CD4-positive, alpha-beta T cell treated with Interleukin-15 for 1 hour (primary cell): ENCODE measurements at regions not wholly inside any gene's neighbourhood (a gene's known extent, or its start where the extent isn't known, plus 50 kb on each side); places are given as distances from the start of the nearest gene placed in this dataset.

Experiments
- DNase-seq: peaks from one replicate; pipeline ENCODE4 v3.0.0-alpha.2; 2020

GRCh38 chr7:95718577-95719410, 53.6 kb upstream of the DYNC1I1 start:
- DNase-seq: no peak

DNA sequence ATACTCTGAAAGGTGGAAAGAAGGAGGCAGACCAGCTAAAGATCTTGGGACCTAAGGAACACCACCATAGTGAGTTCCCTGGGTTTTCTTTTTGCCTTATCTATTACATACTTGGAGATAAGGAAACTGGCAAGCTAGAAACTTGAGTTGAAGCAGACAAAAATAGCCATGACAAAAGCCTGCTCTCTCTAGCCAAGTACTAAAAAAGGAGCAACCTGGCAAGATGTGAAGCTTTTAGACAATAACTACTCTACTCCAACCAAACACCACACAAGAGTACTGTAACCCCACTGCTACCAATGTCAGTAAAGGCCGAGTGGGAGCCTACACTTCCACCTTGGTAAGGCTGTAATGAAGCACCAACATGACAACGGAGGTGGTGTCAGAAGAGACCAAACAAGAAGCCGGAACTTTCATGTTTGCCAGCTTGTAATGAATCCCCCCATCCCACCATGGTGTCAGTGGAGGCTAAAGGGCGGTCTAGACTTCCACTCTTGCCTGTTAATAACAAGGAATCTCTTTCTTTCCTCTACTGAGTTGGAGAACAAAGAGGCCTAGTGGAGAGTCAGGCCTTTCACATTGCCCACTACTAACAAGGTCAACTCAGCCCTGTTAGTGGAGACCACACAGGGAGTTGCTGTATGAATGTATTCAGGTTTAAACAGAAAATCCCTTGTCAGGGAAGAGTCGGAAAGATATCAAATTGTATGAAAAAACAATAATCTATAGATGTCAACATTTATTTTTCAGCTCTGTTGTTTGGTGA, 55.8 kb upstream of the DYNC1I1 start:
- DNase-seq: no peak

- DNase-seq: no peak
These were observed 57.1 kb upstream of the DYNC1I1 start for GRCh38 chr7:95715274-95715673.

GRCh38 chr7:95710711-95711110, 61.6 kb upstream of the DYNC1I1 start:
- no peak for DNase-seq

GRCh38 chr7:95700917-95701316, 71.4 kb upstream of the DYNC1I1 start:
- DNase-seq: no peak

DNA sequence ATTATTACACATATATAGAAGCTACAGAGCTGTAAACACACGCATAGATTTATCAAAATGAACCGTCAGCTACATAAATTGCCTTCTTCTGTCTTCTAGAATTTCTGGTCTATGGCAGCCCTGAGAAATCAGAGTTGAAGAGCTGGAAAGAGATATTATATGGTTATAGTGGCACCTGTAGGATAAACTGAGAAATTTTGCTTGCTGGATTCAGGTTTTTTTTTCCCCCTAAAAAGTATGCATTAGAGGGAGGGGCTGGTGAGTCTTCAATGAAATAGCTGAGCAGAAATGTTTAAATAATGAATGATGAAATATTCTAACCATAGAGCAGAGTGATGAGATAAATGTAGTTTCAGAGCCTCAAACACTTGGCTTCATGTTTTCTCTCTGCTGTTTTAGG, 78.0 kb upstream of the DYNC1I1 start:
- no peak for DNase-seq

GRCh38 chr7:95693551-95694333, 78.6 kb upstream of the DYNC1I1 start:
- DNase-seq: no peak

GRCh38 chr7:95691464-95691863, 80.9 kb upstream of the DYNC1I1 start:
- DNase-seq: no peak

DNA sequence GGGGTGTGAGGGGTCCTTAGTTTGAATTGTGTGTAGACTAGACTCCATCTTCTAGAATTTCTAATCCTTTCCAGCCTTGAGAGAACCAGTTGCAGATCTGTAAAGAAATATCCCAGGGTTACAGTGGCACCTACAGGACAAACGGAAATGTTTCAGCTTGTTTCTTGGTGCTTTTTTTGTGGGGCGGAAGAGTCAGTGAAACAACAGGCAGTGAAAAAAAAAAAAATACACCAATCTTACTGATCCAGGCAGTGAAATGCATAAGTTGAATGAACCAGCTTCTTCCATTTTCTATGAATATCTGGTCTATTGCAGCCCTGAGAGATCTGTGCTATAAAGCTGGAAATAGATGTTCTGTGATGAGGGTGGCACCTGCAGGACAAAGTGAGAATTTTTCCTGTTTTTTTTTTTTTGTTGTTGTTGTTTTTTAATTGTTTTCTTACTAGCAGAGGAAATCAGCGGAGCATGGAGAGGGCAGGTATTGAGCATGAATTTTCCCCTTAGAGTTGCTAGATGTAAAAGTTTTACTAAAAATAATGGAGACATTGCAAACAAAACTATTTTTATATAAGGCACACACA, 81.9 kb upstream of the DYNC1I1 start:
- DNase-seq: peak; percentile 19

DNA sequence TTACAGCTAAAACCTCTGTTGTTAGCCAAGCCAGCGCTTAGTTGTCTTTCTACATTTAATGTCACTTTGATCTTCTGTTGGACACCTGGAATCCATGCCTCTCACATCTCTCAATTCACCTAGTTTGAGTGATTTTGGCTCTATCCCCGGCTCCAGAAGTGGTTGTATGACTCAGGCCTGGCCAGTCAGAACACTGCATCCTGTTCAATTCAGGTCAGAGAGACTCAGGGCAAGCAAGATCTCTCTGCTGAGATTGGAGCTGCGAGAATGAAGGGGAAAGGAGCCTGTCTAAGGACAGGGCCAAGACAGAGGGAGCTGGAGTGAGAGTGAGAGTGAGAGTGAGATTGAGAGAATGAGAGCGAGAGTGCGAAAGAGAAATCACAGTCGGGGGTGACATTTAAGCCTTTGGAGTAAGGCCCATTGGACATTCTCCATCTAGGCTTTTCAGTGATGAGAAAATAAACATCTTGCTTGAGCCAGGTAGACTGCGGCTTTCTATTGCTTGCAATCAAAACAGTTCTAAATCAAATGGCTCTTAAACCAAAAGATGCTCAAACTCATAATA, 83.3 kb upstream of the DYNC1I1 start:
- no peak for DNase-seq

GRCh38 chr7:95687759-95688343, 84.5 kb upstream of the DYNC1I1 start:
- no peak for DNase-seq

DNA sequence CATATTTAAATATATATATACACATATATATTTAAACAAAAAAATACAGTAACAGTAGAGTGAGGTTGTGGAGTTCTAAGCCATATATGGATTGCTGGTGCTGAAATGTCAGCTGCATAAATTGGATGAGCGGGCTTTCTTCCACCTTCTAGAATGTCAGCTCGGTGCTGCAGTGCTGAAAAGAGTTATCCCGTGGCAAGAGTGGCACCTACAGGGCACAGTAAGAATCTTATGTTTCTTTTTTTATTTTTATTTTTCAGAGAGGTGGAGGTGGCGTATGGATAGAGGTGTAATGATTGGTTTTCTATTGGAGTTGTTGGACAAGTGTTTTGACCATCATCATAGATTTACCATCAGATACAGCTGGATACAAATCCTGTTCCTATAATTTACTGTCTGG, 86.2 kb upstream of the DYNC1I1 start:
- DNase-seq: peak; percentile 32

DNA sequence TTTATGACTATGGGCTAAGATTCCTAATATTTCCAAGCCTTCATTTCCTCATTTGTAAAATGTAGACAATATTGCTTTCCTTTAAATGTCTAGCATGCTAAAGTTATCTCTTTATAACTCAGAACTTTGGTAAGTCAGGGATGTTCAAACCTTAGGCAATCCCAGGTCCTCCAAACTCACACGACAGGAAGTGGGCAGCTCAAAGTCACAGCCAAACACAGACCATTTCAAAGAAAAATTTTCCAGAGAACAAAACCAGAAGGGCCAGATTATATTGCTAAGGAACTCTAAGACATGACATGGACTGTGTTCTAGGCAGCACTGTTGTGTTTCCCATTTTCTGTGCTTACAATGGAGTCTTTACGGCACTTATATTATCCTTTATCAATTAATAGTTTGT, 87.8 kb upstream of the DYNC1I1 start:
- no peak for DNase-seq

- DNase-seq: no peak
These were observed 87.7 kb upstream of the PDK4 start for GRCh38 chr7:95684037-95684436.

GRCh38 chr7:95682913-95683312, 86.6 kb upstream of the PDK4 start:
- DNase-seq: no peak

- DNase-seq: no peak
These were observed 80.4 kb upstream of the PDK4 start for GRCh38 chr7:95676691-95677090.

DNA sequence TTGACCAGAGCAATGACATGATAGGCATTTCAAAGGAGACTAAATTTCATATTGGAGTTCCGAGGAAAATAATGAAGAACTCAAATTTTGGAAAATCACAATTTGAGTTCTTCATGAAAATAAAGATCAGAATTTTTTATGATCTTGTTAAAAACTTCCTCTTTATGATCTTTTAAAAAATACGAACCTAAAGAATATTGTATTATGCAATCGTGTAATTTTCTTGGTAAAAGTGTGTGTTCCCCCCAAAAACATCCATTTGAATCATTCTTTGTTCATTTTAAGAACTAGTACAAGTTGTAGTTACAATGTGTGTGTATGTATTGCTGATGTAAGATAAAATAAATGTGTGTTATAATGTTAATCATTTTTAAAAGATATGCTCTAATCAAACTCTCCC, 79.3 kb upstream of the PDK4 start:
- no peak for DNase-seq

- DNase-seq: no peak
These were observed 78.7 kb upstream of the PDK4 start for GRCh38 chr7:95675016-95675415.

DNA sequence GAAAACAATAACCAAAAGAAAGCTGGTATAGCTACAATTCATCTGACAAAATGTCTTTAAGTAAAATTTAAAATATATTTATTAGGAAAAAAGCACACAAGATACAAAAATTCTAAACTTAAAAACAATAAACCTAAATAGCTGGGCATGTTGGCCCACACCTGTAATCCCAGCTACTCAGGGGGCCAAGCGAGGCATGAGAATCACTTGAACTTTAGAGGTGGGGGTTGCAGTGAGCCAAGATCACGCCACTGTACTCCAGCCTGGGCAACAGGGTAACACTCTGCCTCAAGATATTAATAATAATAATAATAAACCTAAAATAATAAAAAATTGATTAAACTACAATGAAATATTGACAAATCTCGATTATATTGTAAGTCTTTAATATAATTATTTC, 77.8 kb upstream of the PDK4 start:
- DNase-seq: no peak

DNA sequence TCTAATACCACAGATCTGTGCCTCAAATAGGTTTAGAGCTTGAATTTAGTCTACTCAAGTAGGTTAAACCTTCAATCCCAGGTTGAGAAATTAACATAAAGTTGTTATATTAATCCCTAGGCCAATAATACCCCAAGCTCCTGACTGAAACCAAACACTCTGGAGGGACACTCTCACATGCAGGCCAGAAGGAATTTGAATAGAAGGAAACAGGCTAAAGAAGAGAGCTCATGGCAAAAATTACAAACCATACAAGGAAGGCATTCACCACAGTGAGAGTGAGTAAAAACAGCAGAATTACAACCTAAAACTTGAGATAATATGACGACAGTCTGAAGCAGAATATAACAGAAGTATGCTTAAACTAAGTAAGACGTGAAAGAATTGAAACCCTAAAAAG, 76.1 kb upstream of the PDK4 start:
- no peak for DNase-seq

- DNase-seq: no peak
These were observed 73.2 kb upstream of the PDK4 start for GRCh38 chr7:95669513-95669912.

- DNase-seq: no peak
These were observed 72.2 kb upstream of the PDK4 start for GRCh38 chr7:95668504-95669018.
